GM19372 (cell line): ENCODE measurements at regions not wholly inside any gene's neighbourhood (a gene's known extent, or its start where the extent isn't known, plus 50 kb on each side); places are given as distances from the start of the nearest gene placed in this dataset.
"Not testable (repeated sequence)": the region's sequence is repeated elsewhere in the genome, so short reads cannot be mapped to it uniquely, and the experiment has no call there.

Experiments
- ATAC-seq: cut with Tn5 transposase; IDR thresholded peaks from one replicate; pipeline ENCODE4 v1.9.1; 2021; ENCODE audit warnings: mild to moderate bottlenecking, low read depth, moderate library complexity; ENCODE audit not compliant: unreplicated experiment

DNA sequence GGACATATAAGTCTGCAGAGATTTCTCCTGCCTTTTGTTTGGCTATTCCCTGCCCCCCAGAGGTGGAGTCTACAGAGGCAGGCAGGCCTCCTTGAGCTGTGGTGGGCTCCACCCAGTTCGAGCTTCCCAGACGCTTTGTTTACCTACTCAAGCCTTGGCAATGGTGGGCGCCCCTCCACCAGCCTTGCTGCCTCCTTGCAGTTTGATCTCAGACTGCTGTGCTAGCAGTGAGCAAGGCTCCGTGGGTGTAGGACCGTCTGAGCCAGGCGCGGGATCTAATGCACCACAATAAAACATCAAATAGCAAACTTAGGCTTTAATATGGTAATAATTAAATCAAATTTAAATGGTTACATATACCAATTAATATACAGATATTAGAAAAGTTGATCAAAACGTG, 525.4 kb downstream of the RERGL start:
- ATAC-seq = not testable (repeated sequence)

GRCh38 chr12:17550011-17550410, 540.0 kb downstream of the RERGL start:
- no peak for ATAC-seq

GRCh38 chr12:17540921-17541320, 549.1 kb downstream of the RERGL start:
- ATAC-seq = no peak

- no peak for ATAC-seq
Observed at GRCh38 chr12:17528394-17528793, 561.6 kb downstream of the RERGL start.

- ATAC-seq = no peak
Observed at GRCh38 chr12:17527021-17527420, 563.0 kb downstream of the RERGL start.

GRCh38 chr12:17511369-17511768, 578.6 kb downstream of the RERGL start:
- ATAC-seq = no peak

GRCh38 chr12:17507336-17507735, 582.7 kb downstream of the RERGL start:
- ATAC-seq = no peak

GRCh38 chr12:17503742-17504141, 586.3 kb downstream of the RERGL start:
- ATAC-seq = no peak

DNA sequence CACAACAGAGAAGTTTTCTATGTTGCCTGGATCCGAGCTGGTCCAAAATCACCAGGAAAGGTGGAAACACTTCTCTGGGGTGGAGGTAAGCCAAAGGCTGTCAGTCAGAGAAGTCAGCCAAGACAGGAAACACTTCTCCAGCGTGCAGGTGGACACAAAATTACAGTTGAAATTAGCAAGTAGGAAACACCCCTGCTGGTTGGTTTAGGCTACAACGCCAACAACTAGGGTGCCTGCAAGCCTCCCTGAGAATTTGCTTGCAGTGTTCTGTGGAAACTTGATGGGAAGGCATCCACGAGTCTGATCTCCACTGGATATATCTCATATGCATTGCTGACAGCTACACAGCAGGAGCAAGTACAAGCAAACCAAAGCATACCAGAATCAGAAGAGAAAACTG, 600.5 kb downstream of the RERGL start:
- ATAC-seq = no peak

- no peak for ATAC-seq
Observed at GRCh38 chr12:17478908-17479673, 610.9 kb downstream of the RERGL start.

DNA sequence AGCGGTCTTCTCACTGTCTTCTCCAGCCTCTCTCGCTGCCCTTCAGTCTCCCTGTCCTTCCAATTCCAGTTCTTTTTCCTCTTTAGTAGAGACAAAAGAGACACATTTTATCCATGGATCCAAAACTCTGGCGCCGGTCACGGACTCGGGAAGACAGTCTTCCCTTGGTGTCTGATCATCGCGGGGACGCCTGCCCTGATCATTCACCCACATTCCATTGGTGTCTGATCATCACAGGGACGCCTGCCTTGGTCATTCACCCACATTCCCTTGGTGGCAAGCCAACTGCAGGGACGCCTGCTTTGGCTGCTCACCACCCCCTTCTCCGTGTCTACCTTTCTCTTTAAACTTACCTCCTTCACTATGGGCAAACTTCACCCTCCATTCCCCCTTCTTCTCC, 619.5 kb downstream of the RERGL start:
- no peak for ATAC-seq

GRCh38 chr12:17459214-17459613, 630.8 kb downstream of the RERGL start:
- ATAC-seq = no peak

- ATAC-seq = no peak
Observed at GRCh38 chr12:17456486-17456885, 633.5 kb downstream of the RERGL start.

- ATAC-seq = no peak
Observed at GRCh38 chr12:17438141-17438540, 651.9 kb downstream of the RERGL start.

DNA sequence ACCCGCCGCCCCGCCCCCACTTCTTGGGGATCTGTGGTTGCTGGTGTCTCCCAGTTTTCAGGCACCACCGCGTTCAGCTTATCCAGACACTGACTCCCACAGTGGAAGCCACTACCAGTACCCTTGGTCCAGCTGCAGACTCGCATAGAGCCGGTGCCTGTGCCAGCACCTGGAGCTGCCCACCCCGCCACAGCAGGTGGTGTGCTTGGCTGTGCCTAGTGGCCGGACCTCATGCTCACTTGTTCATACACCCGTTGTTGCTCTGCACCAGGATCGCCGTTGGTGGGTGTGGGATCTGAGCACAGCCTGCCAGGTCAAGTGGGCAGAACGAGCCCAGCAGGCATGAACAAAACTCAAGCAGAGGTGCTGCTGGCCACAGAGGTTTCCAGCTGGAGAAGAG, 673.2 kb downstream of the RERGL start:
- no peak for ATAC-seq

GRCh38 chr12:17414596-17414995, 675.4 kb downstream of the RERGL start:
- ATAC-seq = no peak

GRCh38 chr12:17411662-17412061, 678.3 kb downstream of the RERGL start:
- no peak for ATAC-seq

GRCh38 chr12:17388679-17389078, 701.3 kb downstream of the RERGL start:
- ATAC-seq = no peak

DNA sequence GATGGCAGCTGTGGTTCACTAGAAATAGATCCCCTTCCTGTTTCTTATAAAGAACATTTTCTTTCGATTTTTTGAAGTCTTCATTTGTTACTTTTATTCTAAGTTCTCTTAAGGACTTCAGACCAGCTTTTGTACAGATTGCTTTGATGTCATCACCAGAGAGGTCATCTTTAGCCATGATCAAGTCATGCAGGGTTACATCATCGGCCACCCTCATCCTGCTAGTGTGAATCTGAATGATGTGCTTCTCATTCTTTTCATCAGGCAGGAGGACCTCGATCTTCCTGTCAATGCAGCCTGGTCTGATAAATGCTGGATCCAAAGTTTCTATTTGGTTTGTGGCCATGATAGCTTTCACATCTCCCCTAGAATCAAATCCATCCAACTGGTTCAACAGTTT, 706.7 kb downstream of the RERGL start:
- ATAC-seq = no peak

DNA sequence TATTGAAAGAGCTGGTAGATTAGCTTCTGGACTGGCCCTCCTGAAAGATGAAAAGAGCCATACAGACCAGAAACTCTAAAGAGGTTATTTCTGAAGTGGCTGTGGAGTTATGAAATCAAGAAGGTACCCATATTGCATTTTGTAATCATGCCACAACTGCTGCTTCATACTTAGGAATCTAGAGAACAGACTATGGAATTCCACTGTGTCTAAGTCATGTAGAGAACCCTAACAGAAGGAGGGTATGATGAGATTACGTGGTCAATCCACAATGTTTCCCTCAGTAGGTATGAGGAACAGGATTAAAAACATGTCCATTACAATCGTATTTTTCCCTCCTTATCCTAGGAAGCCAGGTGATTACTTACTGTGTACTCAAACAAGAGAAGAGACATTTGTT, 708.8 kb downstream of the RERGL start:
- ATAC-seq = no peak

GRCh38 chr12:17372508-17372907, 717.5 kb downstream of the RERGL start:
- no peak for ATAC-seq

DNA sequence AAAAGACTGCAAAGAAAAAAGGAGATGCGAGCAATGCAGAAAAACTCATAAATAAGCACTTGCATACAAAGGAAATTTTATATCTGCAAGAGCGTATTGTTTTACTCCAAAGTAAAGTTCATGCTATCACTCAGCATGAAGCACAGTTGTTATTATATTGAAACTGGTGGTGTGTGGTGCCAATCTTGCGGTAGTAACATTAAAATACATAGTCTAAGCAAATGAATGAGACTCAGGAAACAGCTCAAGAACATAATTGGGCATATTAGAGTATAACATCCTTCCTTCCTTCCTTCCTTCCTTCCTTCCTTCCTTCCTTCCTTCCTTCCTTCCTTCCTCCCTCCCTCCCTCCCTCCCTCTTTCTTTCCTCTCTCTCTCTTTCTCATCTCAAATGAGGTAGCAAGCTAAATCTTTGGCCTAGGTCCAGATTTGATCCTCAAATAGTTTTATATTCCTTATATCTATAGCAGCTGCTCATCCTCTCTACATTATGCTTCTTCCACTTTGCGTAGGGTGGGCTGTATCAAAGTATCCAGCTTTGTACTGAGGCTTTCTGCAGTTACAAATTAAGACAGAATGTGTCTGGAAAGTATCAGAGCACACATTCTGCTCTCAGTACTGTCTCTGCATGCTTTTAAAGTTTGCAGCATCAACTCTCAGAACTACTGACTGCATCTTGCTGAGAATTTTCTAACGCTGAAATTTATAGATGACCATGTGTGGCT, 718.3 kb downstream of the RERGL start:
- ATAC-seq = no peak
